A549 (cell line): ENCODE measurements at regions not wholly inside any gene's neighbourhood (a gene's known extent, or its start where the extent isn't known, plus 50 kb on each side); places are given as distances from the start of the nearest gene placed in this dataset.

Source experiments
- ATAC-seq, 2 experiments: fragments of 200-7000 bp in 1 of 2; fragments of >200 bp in 1 of 2; cut with Nextera tagmentation in 1 of 2; cut with Tn5 transposase in 1 of 2; 3 replicates each; pipeline versions ENCODE4 v1.8.0 to v1.9.1; 2018 to 2020; ENCODE audit warnings: mild to moderate bottlenecking in 1 of 2, moderate library complexity in 1 of 2
- CTCF ChIA-PET: fragments of 300-600 bp; sonication (Branson Sonifier 250); formaldehyde crosslinking; extraction: SDS; loops from one replicate; lab custom pipeline; 2021; ENCODE audit warnings: antibody characterized with exemption, inconsistent platforms; lab: Yijun Ruan, JAX
- POLR2A ChIA-PET: fragments of 350-600 bp; formaldehyde crosslinking; extraction: SDS; loops from one replicate; lab custom pipeline; 2021; ENCODE audit warnings: antibody characterized with exemption, inconsistent platforms; lab: Yijun Ruan, JAX
- DNase-seq, 2 experiments: peaks; one replicate each; pipeline versions ENCODE4 v3.0.0 to v3.0.0-alpha.2; 2011 to 2016; ENCODE audit warnings: low read depth in 1 of 2, low spot score in 1 of 2
- FAIRE-seq: peaks from 2 replicates; lab custom pipeline; 2011; peaks lifted over from hg19 to GRCh38; lab: Jason Lieb, UNC
- H3K27ac ChIP-seq, 2 experiments: fragments of >200 bp; sonication (Bioruptor Twin); formaldehyde crosslinking; 3 replicates each; pipeline ENCODE4 v1.5.1; 2016 to 2017
- H3K4me1 ChIP-seq: fragments of >200 bp; sonication (Bioruptor Twin); formaldehyde crosslinking; 3 replicates; pipeline ENCODE4 v1.6.1; 2016
- H3K4me2 ChIP-seq: fragments of >200 bp; sonication (Bioruptor Twin); formaldehyde crosslinking; 3 replicates; pipeline ENCODE4 v1.6.1; 2016
- H3K4me3 ChIP-seq: fragments of >200 bp; sonication (Bioruptor Twin); formaldehyde crosslinking; 3 replicates; pipeline ENCODE4 v1.5.1; 2016
- H3K9me3 ChIP-seq: fragments of >200 bp; sonication (Bioruptor Twin); formaldehyde crosslinking; 3 replicates; pipeline ENCODE4 v1.6.1; 2016
- CBX8 ChIP-seq: fragments of 200-600 bp; sonication (generic); IDR thresholded peaks from 2 replicates; pipeline ENCODE4 v1.6.1; 2016
- CTCF ChIP-seq: fragments of >200 bp; sonication (Bioruptor Twin); formaldehyde crosslinking; IDR thresholded peaks from 3 replicates; pipeline ENCODE4 v1.5.1; 2016
- FOXS1 ChIP-seq: fragments of 250-450 bp; sonication (Bioruptor Pico); IDR thresholded peaks from 2 replicates; pipeline ENCODE4 v1.5.0; 2020; ENCODE audit warnings: mild to moderate bottlenecking, moderate library complexity
- HDAC2 ChIP-seq: fragments of 200-600 bp; sonication (generic); IDR thresholded peaks from 2 replicates; pipeline ENCODE4 v1.6.1; 2016
- KDM1A ChIP-seq: fragments of 200-600 bp; sonication (generic); IDR thresholded peaks from 2 replicates; pipeline ENCODE4 v1.6.1; 2016; ENCODE audit warnings: low read depth, mild to moderate bottlenecking
- NPAS2 ChIP-seq: fragments of 250-450 bp; sonication (Bioruptor Pico); IDR thresholded peaks from 2 replicates; pipeline ENCODE4 v1.8.0; 2022; ENCODE audit warnings: mild to moderate bottlenecking, moderate library complexity, borderline replicate concordance
- POLR2A ChIP-seq: IDR thresholded peaks from 2 replicates; pipeline ENCODE4 v1.6.1; 2012; ENCODE audit warnings: mild to moderate bottlenecking, low read length
- POLR2AphosphoS2 ChIP-seq: conservative IDR thresholded peaks from 2 replicates; pipeline ENCODE4 v1.6.1; 2012; ENCODE audit warnings: low read length, improper control_type of control experiment, inconsistent platforms
- RAD21 ChIP-seq, 2 experiments: fragments of >200 bp in 1 of 2; sonication (Bioruptor Twin) in 1 of 2; formaldehyde crosslinking in 1 of 2; IDR thresholded peaks in 1 of 2; conservative IDR thresholded peaks in 1 of 2; 2 replicates in 1 of 2; 3 replicates in 1 of 2; pipeline ENCODE4 v1.6.1; 2012 to 2018; ENCODE audit warnings: inconsistent platforms in 1 of 2
- SMC3 ChIP-seq: fragments of >200 bp; sonication (Bioruptor Twin); formaldehyde crosslinking; IDR thresholded peaks from 3 replicates; pipeline ENCODE4 v1.6.1; 2018; ENCODE audit warnings: inconsistent platforms
- WGBS: methylation state at CpG from one replicate; pipeline ENCODE4 v1.1.6; 2017; ENCODE audit errors: missing lambda C conversion rate; 5-methylcytosine and 5-hydroxymethylcytosine counted together
- TF ChIP-seq, protein P1 (sequence below): fragments of 250-450 bp; sonication (Bioruptor Pico); IDR thresholded peaks from 2 replicates; pipeline ENCODE4 v1.5.0; 2020; ENCODE audit warnings: low read depth, mild to moderate bottlenecking, moderate library complexity
- TF ChIP-seq, protein P2 (sequence below): fragments of 200-600 bp; sonication (generic); IDR thresholded peaks from 2 replicates; pipeline ENCODE4 v1.6.1; 2016; ENCODE audit warnings: antibody characterized with exemption, mild to moderate bottlenecking, moderate library complexity
- TF ChIP-seq, protein P3 (sequence below): IDR thresholded peaks from 2 replicates; pipeline ENCODE4 v1.6.1; 2012; ENCODE audit warnings: low read depth, borderline replicate concordance
- TF ChIP-seq, protein P4 (sequence below): fragments of 150-350 bp; IDR thresholded peaks from 2 replicates; pipeline ENCODE4 v1.6.1; 2014; ENCODE audit warnings: low read depth, mild to moderate bottlenecking, low read length

DNA sequence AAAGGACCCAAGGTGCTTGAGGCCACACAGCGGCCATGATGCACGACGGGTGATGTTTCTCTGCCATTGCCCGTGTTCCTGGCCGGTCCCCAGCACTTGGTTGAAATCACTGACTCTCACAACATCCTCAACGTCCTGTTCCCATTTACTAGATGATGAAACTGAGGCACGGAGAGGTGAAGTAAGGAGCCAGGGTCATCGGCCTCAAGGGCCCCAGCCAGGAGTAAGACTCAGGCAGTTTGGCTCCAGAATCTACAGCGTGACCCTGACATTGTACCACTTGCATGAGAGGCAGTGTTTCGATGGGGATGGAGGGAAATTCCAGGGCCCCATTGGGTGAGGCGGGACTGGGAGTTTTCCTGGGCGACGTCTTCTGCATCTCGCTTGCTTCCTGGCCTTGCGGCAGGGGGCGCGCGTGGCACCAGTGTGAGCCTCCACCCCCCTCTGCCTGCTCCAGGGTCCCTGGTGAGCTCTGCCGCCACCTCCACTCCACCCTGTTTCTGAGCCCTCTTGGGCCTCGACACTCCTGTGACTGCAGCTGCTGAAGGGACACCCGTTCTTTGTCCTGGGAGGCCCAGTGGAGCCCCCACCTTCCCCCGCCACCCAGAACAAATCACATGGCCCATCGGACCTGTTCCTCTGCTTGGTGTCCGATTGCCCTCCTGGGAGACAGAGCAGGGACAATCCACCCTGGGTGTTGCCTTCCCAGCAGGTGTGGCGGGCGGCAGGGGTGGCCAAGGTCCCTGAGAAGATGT lies 133.0 kb upstream of the GSE1 start:
- CTCF ChIA-PET = interaction anchor here (0.5 to 9.1 kb wide), 38 partner anchors 11 to 242 kb away, joined by 3 to 96 read pairs (median 5); no protein-coding TSS in a partner anchor
- no peak for FAIRE-seq
- TF ChIP-seq HDAC2 (peak; percentile 67), CTCF (peak; percentile 73), RAD21 (conservative IDR thresholded peaks at IDR 0.05 in 1 of 2, IDR thresholded peaks at IDR 0.05 in 1 of 2) (peak; percentile 65 to 76), CBX8 (no peak), KDM1A (peak; percentile 77; the same call in 1 of the 2 replicates), SMC3 (peak; percentile 90)
- TF ChIP-seq, protein P1, sequence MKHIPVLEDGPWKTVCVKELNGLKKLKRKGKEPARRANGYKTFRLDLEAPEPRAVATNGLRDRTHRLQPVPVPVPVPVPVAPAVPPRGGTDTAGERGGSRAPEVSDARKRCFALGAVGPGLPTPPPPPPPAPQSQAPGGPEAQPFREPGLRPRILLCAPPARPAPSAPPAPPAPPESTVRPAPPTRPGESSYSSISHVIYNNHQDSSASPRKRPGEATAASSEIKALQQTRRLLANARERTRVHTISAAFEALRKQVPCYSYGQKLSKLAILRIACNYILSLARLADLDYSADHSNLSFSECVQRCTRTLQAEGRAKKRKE (CRISPR knock-in tag) = no peak
- Histone ChIP-seq H3K9me3 (no peaks in the 10 kb centered on the region), H3K4me3 (no peak overlapping the region), H3K27ac (peak overlapping the region; percentile 18 to 70; a peak in 2 of 6 replicates), H3K4me2 (no peak overlapping the region), H3K4me1 (0 out of 3 replicates have a peak, but pooled peaks cover 3% of the 10 kb centered on the region)
- ATAC-seq = peak; percentile 89 to 95
- 28% methylated on average over 22 of the region's 26 CpGs for WGBS
- POLR2A ChIA-PET = interaction anchor here (0.6 kb wide), 1 partner anchor 14 kb away, joined by 3 read pairs; no protein-coding TSS in a partner anchor
- DNase-seq = peak; percentile 67 to 94

DNA sequence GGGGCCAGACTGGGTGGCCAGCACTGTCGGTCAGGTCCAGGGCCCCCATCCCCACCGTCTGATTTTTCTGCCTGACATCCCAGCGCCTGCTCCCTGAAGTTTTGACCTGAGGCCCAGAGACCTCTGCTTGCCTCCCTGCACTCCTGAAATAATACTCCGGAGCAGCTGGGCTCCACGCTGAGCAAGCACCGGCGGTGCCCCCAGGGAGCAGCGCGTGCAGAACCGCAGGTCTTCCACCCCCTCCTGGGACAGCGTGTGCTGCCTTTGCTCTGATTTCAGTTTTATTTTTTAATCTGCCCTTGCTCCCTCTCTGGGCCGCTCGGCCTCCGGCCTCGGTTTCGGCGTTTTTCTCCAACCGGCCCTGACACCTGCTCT lies 132.4 kb upstream of the GSE1 start:
- H3K4me1 ChIP-seq = 0 out of 3 replicates have a peak, but pooled peaks cover 3% of the 10 kb centered on the region
- DNase-seq = no peak
- ChIA-PET CTCF (interaction anchor here (0.5 to 9.1 kb wide), 32 partner anchors 11 to 151 kb away, joined by 3 to 96 read pairs (median 5); no protein-coding TSS in a partner anchor), POLR2A (interaction anchor here (0.6 kb wide), 1 partner anchor 13 kb away, joined by 3 read pairs; no protein-coding TSS in a partner anchor)
- H3K9me3 ChIP-seq = no peaks in the 10 kb centered on the region
- WGBS = 87% methylated on average over 18 of the region's 18 CpGs
- ATAC-seq = peak in 1 of 2 experiments; percentile 12; a peak in 2 of 6 replicates
- TF ChIP-seq, protein P2, sequence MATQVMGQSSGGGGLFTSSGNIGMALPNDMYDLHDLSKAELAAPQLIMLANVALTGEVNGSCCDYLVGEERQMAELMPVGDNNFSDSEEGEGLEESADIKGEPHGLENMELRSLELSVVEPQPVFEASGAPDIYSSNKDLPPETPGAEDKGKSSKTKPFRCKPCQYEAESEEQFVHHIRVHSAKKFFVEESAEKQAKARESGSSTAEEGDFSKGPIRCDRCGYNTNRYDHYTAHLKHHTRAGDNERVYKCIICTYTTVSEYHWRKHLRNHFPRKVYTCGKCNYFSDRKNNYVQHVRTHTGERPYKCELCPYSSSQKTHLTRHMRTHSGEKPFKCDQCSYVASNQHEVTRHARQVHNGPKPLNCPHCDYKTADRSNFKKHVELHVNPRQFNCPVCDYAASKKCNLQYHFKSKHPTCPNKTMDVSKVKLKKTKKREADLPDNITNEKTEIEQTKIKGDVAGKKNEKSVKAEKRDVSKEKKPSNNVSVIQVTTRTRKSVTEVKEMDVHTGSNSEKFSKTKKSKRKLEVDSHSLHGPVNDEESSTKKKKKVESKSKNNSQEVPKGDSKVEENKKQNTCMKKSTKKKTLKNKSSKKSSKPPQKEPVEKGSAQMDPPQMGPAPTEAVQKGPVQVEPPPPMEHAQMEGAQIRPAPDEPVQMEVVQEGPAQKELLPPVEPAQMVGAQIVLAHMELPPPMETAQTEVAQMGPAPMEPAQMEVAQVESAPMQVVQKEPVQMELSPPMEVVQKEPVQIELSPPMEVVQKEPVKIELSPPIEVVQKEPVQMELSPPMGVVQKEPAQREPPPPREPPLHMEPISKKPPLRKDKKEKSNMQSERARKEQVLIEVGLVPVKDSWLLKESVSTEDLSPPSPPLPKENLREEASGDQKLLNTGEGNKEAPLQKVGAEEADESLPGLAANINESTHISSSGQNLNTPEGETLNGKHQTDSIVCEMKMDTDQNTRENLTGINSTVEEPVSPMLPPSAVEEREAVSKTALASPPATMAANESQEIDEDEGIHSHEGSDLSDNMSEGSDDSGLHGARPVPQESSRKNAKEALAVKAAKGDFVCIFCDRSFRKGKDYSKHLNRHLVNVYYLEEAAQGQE = no peak
- no peak for TF ChIP-seq POLR2A
- TF ChIP-seq NPAS2 (CRISPR knock-in tag) = no peak
- TF ChIP-seq, protein P3, sequence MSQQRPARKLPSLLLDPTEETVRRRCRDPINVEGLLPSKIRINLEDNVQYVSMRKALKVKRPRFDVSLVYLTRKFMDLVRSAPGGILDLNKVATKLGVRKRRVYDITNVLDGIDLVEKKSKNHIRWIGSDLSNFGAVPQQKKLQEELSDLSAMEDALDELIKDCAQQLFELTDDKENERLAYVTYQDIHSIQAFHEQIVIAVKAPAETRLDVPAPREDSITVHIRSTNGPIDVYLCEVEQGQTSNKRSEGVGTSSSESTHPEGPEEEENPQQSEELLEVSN = no peak
- TF ChIP-seq POLR2AphosphoS2 = no peak
- TF ChIP-seq, protein P4, sequence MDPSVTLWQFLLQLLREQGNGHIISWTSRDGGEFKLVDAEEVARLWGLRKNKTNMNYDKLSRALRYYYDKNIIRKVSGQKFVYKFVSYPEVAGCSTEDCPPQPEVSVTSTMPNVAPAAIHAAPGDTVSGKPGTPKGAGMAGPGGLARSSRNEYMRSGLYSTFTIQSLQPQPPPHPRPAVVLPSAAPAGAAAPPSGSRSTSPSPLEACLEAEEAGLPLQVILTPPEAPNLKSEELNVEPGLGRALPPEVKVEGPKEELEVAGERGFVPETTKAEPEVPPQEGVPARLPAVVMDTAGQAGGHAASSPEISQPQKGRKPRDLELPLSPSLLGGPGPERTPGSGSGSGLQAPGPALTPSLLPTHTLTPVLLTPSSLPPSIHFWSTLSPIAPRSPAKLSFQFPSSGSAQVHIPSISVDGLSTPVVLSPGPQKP = no peak
- TF ChIP-seq FOXS1 = no peak
- H3K4me3 ChIP-seq = no peak overlapping the region
- H3K27ac ChIP-seq = peak overlapping the region; percentile 18 to 70; a peak in 2 of 6 replicates
- no peak overlapping the region for H3K4me2 ChIP-seq
- FAIRE-seq = no peak
